NCI-H1694 (cell line): ENCODE measurements at regions not wholly inside any gene's neighbourhood (a gene's known extent, or its start where the extent isn't known, plus 50 kb on each side); places are given as distances from the start of the nearest gene placed in this dataset.
A peak's percentile ranks its signal among the peaks of the same experiment; 100 is the strongest.

Experiments used
- DNase-seq: peaks from one replicate; lab custom pipeline; 2025; lab: John Stamatoyannopoulos, UW

DNA sequence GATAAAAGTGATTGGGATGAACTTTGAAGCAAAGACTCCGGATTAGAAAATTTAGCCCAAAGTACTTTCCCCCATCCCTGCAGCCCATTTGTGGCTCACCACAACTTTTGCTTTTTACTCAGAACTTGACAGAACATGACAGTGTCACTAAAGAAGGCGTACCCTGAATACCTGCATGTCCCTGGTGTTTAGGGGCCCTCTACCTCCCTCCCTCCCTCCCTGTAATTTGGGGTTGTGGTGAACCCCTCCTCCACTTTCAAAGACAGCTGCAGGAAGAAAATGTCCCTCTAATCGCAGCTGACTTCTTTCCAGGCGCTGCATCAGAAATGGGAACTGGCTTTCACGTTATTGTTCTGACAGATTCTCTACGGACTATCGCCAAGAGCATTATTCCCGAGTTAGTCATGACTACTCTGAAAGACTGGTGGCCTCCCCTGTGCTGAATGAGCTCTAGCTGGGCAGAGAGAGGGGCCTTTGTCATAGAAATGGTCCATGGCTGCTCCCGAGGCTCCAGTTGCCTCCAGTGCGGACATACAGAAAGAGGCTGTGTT, 93.2 kb upstream of the ARHGEF3 start:
- DNase-seq: no peak

DNA sequence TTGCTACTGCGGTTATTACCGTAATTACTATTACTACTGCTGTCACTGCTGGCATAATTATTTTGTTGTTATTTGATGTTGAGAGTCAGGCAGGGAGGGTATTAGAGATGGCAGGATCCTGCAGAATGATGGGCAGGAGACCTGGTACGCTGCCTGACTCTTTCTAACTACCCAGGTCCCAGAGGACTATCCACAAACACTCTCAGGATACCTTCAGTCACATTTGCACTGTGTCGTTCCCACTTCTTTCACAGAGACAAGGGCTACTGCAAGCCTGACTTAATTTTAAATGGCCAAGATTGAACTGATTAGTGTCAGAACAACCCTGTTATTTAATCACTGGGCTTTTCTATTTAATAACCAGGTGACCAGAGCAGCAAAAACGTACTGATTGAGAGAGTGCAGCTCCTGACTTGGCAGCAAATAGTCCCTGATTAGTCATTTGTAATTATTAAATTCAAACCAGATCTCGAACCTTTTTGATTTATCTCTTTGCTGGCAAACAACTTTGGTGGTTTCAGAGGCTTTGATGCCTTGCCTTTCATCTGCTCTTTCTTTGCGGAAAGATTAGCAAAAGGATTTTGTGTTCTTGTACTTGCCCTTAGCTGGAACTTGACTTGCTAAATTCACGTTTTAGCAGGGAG, 88.8 kb upstream of the ARHGEF3 start:
- DNase-seq: no peak

DNA sequence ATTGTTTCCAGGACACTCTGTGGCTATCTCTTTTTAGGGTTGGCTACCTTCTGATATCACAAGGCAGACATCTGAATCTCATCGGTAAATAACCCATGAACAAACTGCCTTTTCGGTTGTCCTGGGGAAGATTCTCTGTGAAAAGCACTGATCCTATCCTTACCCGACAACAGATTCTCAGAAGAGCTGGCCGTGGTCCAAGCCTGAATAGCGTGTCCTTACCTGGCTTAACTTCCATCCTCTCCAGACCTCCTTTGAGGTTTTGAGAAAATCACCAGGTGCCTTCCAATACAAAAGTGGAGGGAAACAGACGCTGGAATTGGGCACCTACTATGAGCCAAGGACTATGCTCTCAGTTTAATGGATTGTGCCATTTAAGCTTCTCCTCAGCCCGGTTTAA, 87.4 kb upstream of the ARHGEF3 start:
- no peak for DNase-seq

- DNase-seq: no peak
Observed at GRCh38 chr3:56887402-56888025, 85.8 kb upstream of the ARHGEF3 start.

DNA sequence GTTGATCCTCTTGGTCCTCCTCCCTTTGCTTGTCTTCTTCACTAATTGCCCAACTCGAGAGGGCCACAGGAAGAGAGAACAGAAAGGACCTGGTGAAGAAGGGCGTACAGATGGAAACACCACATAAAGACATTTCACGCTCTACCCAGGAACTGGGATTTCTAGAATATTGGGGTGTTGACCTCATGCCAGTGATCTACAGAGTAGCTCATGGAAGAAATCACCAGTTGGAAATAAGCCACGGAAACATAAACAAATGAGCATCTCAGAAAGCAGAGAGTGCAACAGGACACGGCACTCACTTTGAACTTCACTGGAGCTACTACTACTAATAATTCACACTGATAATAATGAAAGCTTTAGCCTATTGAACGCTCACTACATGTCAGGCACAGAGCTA, 84.6 kb upstream of the ARHGEF3 start:
- no peak for DNase-seq

DNA sequence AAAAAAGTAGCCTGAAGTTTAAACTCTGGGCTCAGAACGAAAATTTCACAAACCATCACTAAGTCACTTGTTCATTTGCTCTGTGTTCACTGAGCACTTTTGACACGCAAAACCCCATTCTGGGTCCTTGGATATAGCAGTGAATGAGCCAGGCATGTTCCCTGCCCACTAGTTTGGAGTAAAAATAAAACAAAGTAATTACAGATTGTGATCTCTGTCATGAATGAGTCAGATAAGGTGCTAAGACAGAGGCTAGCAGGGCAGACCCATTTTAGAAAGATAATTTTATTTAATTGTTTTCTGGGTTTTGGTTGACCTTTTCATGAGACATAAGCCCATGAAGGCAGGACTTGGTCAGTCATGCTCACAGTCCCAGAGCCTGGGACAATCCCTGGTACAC, 84.1 kb upstream of the ARHGEF3 start:
- DNase-seq: no peak

- peak; percentile 23 for DNase-seq
Observed at GRCh38 chr3:56885453-56885852, 83.7 kb upstream of the ARHGEF3 start.

GRCh38 chr3:56884387-56884786, 82.6 kb upstream of the ARHGEF3 start:
- no peak for DNase-seq

DNA sequence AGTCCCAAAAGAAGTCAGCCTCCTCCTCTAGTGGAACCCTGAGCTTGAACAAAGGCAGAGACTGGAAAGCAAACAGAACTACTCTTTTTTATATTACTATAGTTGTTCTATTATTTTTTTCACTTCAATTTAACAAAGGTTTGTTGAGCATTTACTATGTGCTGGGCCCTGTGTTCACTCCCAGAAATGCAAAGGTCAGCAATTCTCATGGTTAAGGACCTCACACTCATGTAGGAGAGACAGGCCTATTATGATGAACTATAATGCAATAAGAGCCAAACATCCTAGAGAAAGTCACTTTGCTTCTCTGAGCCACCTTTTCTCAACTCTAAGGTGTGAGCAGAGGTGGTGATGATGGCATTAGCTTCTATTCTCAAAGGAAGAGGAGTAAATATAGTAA, 82.1 kb upstream of the ARHGEF3 start:
- DNase-seq: no peak

GRCh38 chr3:56882896-56883295, 81.1 kb upstream of the ARHGEF3 start:
- no peak for DNase-seq

GRCh38 chr3:56881841-56882240, 80.1 kb upstream of the ARHGEF3 start:
- no peak for DNase-seq

GRCh38 chr3:56880720-56881575, 79.2 kb upstream of the ARHGEF3 start:
- DNase-seq: peak; percentile 66

GRCh38 chr3:56879436-56880215, 77.9 kb upstream of the ARHGEF3 start:
- DNase-seq: no peak

DNA sequence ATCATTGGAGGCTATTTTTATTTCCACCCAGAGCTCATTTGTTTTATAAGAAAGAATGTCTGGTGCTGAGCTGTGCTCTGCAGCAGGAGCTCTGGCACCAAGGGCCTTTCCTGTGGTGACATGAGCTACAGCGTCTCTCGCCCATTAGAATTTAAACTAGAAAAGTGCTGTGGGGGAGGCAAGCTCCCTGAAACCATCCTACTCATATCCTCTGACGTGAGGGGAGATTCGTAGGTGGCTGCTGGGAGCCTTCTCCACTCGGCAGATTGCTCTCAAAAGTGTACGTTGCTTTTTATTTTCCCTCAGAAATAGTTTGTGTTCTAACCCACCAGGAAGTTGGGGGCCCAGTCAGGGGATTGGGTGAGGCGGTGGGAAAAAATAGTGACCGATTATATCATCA, 76.3 kb upstream of the ARHGEF3 start:
- DNase-seq: no peak

- no peak for DNase-seq
Observed at GRCh38 chr3:56876916-56877315, 75.2 kb upstream of the ARHGEF3 start.

DNA sequence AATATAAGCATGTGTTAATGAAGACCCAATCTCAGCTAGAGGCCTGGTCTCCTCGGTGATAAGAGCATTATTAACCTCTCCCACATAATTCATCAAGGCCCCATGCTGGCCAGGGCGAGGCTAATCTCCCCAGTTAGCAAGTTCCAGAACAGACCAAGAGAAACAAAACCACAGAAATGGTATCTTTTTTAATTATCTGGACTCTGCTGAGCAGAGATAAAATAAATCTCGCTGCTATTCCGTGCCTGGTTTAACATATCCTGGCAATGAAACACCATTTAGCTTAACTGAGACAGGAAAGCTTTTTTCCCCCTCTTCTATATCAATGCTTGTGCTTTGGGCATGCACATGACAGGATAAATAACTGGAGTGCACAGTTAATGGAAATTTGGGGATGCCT, 72.5 kb upstream of the ARHGEF3 start:
- no peak for DNase-seq

- DNase-seq: no peak
Observed at GRCh38 chr3:56870436-56870835, 68.7 kb upstream of the ARHGEF3 start.

DNA sequence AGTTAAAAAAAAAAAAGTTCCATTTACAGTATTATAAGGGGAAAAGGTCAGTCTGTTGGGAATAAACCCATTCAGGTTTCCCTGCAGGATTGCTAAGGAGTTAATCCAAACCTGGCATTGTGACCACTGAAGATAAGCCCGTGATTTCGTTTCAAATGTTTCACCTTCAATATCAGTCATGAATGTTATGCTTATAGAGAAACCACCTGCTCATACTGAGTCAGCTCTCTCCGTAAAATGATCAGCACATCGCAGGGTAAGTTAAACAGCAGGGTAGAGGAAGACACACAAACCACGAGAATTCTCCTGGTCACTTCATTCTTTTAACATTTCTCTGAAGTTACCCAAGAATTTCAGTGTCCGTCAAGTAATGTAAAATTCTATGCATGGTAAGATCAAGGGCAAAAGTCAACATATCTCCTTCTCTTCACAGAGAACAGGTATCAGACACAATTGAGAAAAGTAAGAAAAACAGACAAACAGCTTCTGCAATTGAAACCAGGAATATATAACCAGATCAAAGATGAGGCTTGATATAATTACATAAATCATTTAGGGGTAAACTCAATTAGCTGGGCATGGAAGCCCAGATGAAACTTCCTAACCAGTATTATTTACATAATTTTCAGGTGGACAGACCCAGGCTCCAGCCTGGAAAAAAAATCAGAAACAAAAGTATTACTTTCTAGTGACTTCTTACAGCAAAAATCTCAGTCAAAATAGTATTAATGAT, 67.6 kb upstream of the ARHGEF3 start:
- DNase-seq: no peak

- no peak for DNase-seq
Observed at GRCh38 chr3:56868706-56869105, 67.0 kb upstream of the ARHGEF3 start.

GRCh38 chr3:56867671-56868070, 65.9 kb upstream of the ARHGEF3 start:
- no peak for DNase-seq

- no peak for DNase-seq
Observed at GRCh38 chr3:56864918-56865524, 63.3 kb upstream of the ARHGEF3 start.
